ENCODE measurements at regions not wholly inside any gene's neighbourhood (a gene's known extent, or its start where the extent isn't known, plus 50 kb on each side); places are given as distances from the start of the nearest gene placed in this dataset.

DNA sequence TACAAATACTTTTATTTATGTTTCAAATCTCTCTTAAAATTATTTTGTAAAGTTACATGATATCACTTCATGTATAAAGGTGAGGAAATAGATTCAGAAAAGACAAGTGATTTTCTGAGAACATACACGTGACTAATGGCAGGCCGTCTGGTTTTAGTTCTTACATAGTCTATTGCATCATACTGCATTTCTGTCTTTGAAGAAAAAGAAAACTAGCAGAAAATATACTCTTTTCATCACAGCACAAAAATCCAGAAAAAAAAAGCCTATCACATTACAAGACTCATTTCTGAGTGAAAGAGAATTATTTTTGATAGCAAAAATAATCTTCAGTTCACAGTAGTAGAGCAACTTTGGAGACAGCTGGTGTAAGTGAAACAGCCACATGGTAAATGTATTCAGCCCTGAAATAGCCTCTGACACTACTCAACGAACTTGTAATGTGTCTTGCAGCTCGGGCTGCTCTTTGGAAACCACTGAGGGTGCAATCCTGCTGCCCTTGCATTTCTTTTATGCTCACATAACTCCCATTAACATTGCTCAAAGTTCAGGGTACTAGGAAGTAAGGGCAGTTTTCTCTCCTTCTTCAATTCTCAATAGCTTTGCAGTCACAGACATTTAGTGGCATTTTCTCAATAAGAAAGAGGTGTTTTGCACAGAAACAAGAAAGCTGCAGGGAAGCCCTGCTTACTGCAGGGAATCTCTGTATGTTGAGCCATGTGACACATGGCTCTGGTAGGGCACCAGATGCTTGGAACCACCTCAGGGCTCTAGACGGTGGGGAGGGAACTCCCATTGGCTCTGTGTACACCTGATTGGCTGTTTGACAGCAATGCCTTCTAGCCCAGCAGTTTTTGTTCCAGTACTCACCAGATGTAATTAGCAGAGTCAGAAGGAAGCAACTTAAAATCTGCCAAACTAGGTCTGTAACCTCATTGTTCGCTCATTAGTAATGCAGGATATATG is 845.3 kb upstream of the PTPRD start:
- Histone ChIP-seq H3K36me3 (ENCODE audit: control insufficient read depth, insufficient read depth, low read length) (no peaks in the 10 kb centered on the region), H3K27me3 (ENCODE audit: control insufficient read depth, insufficient read depth, low read length) (no peaks in the 10 kb centered on the region), H3K4me3 (ENCODE audit: low read depth, low read length) (no peak overlapping the region)
- TF ChIP-seq, protein P1, sequence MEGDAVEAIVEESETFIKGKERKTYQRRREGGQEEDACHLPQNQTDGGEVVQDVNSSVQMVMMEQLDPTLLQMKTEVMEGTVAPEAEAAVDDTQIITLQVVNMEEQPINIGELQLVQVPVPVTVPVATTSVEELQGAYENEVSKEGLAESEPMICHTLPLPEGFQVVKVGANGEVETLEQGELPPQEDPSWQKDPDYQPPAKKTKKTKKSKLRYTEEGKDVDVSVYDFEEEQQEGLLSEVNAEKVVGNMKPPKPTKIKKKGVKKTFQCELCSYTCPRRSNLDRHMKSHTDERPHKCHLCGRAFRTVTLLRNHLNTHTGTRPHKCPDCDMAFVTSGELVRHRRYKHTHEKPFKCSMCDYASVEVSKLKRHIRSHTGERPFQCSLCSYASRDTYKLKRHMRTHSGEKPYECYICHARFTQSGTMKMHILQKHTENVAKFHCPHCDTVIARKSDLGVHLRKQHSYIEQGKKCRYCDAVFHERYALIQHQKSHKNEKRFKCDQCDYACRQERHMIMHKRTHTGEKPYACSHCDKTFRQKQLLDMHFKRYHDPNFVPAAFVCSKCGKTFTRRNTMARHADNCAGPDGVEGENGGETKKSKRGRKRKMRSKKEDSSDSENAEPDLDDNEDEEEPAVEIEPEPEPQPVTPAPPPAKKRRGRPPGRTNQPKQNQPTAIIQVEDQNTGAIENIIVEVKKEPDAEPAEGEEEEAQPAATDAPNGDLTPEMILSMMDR (IDR thresholded peaks at IDR 0.05; ENCODE audit: insufficient read depth, low read depth, low read length), result no peak
- ChIA-PET CTCF (no interaction called here), POLR2A (no interaction called here)
- DNase-seq (ENCODE audit: low read depth), result no peak

- POLR2A ChIA-PET, result no interaction called here
- Histone ChIP-seq H3K27me3 (ENCODE audit: control insufficient read depth, insufficient read depth, low read length) (no peaks in the 10 kb centered on the region), H3K4me3 (ENCODE audit: low read depth, low read length) (no peak overlapping the region), H3K36me3 (ENCODE audit: control insufficient read depth, insufficient read depth, low read length) (no peaks in the 10 kb centered on the region)
- TF ChIP-seq, protein P1 (IDR thresholded peaks at IDR 0.05; ENCODE audit: insufficient read depth, low read depth, low read length), result no peak
- DNase-seq (ENCODE audit: low read depth), result no peak
- CTCF ChIA-PET, result no interaction called here
These were observed 856.9 kb upstream of the PTPRD start for GRCh38 chr9:11469745-11470144.

- H3K36me3 ChIP-seq (ENCODE audit: control insufficient read depth, insufficient read depth, low read length), result no peaks in the 10 kb centered on the region
- DNase-seq (ENCODE audit: low read depth), result no peak
- POLR2A ChIA-PET, result no interaction called here
- no peaks in the 10 kb centered on the region for H3K27me3 ChIP-seq (ENCODE audit: control insufficient read depth, insufficient read depth, low read length)
- TF ChIP-seq, protein P1 (IDR thresholded peaks at IDR 0.05; ENCODE audit: insufficient read depth, low read depth, low read length), result no peak
- CTCF ChIA-PET, result no interaction called here
- no peak overlapping the region for H3K4me3 ChIP-seq (ENCODE audit: low read depth, low read length)
These were observed 858.5 kb upstream of the PTPRD start for GRCh38 chr9:11471321-11471720.

- no peak for DNase-seq (ENCODE audit: low read depth)
- TF ChIP-seq, protein P1 (IDR thresholded peaks at IDR 0.05; ENCODE audit: insufficient read depth, low read depth, low read length), result no peak
These were observed 888.0 kb upstream of the PTPRD start for GRCh38 chr9:11500780-11501179.

DNA sequence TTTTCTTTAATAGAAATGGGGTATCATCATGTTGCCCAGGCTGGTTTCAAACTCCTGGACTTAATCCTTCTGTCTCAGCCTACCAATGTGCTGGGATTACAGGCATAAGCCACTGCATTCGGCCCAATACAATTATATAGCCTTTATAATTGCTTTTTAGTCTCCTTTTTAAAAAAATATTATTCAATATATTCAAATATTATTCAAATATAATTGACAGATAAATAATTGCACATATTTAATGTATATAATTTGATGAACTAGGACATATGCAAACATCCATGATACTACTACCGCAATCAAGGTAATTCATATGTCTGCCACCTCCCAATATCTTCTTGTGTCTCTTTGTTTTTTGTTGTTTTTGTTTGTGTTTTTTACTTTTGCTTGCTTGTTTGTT is 894.2 kb upstream of the PTPRD start:
- Histone ChIP-seq H3K36me3 (ENCODE audit: control insufficient read depth, insufficient read depth, low read length) (no peaks in the 10 kb centered on the region), H3K4me3 (ENCODE audit: low read depth, low read length) (no peak overlapping the region), H3K27me3 (ENCODE audit: control insufficient read depth, insufficient read depth, low read length) (no peaks in the 10 kb centered on the region)
- DNase-seq (ENCODE audit: low read depth), result no peak
- ChIA-PET POLR2A (no interaction called here), CTCF (no interaction called here)
- TF ChIP-seq, protein P1 (IDR thresholded peaks at IDR 0.05; ENCODE audit: insufficient read depth, low read depth, low read length), result no peak

More at GRCh38 chr9:11500780-11501179, 888.0 kb upstream of the PTPRD start:
- Histone ChIP-seq H3K4me3 (ENCODE audit: low read depth, low read length) (no peak overlapping the region), H3K27me3 (ENCODE audit: control insufficient read depth, insufficient read depth, low read length) (no peaks in the 10 kb centered on the region), H3K36me3 (ENCODE audit: control insufficient read depth, insufficient read depth, low read length) (no peaks in the 10 kb centered on the region)
- POLR2A ChIA-PET, result no interaction called here
- CTCF ChIA-PET, result no interaction called here
